ENCODE measurements at regions not wholly inside any gene's neighbourhood (a gene's known extent, or its start where the extent isn't known, plus 50 kb on each side); places are given as distances from the start of the nearest gene placed in this dataset.
"Not testable (repeated sequence)": the region's sequence is repeated elsewhere in the genome, so short reads cannot be mapped to it uniquely, and the experiment has no call there.

- CTCF ChIA-PET = no interaction called here
- H3K9ac ChIP-seq (ENCODE audit: low read depth, low read length) = no peak overlapping the region
- WGBS, 2 experiments (ENCODE audit: extremely low coverage in 2 of 2, insufficient read length in 1 of 2) = 83% methylated on average over 6 of the region's 9 CpGs; no CpG with 5 or more reads in 1 of the 2 experiments
- dilution Hi-C loops (cut with HindIII; ENCODE audit: low sequenced_read_pairs, unreplicated experiment) (no loop called here), intact Hi-C loops (cut with micrococcal nuclease) (no loop called here), in situ Hi-C loops (cut with MboI; ENCODE audit: low sequenced_read_pairs) (loop anchor here (10.0 to 25.0 kb wide), 4 partner anchors 220 to 1018 kb away; partner anchors contain the start of gene CCNT2)
- no peak overlapping the region for H3K56ac ChIP-seq (ENCODE audit: extremely low read depth, insufficient read depth, low read length)
- H3K27ac ChIP-seq (ENCODE audit: insufficient read depth, low read length) = no peak overlapping the region
- H2BK5ac ChIP-seq (ENCODE audit: low read depth, low read length, poor library complexity, severe bottlenecking) = no peak overlapping the region
- BruUV-seq (replicated peaks) = no TSS peak
- H3K14ac ChIP-seq (replicated peaks; ENCODE audit: low read depth, low read length) = no peak overlapping the region
- no peak overlapping the region for H2BK120ac ChIP-seq (ENCODE audit: low read depth, low read length)
- no peak overlapping the region for H3K4me2 ChIP-seq (ENCODE audit: low read depth, low read length)
- no peak overlapping the region for H2AK9ac ChIP-seq (replicated peaks; ENCODE audit: low read depth, low read length, poor library complexity)
- H3K9me1 ChIP-seq (ENCODE audit: insufficient read depth, low read length) = no peaks in the 10 kb centered on the region
- peaks cover 10% of the 10 kb centered on the region for H3K9me3 ChIP-seq (ENCODE audit: control insufficient read depth, insufficient read depth, low read length)
- H3K79me1 ChIP-seq (ENCODE audit: low read depth in 1 of 2, low read length in 2 of 2) = no peaks in the 10 kb centered on the region
- no peaks in the 10 kb centered on the region for H4K20me1 ChIP-seq (ENCODE audit: insufficient read depth, low read length)
- no peak overlapping the region for H4K8ac ChIP-seq (ENCODE audit: low read depth in 2 of 2, low read length in 2 of 2)
- ATAC-seq (ENCODE audit: low read depth) = no peak
- peaks cover 3% of the 10 kb centered on the region for H3K27me3 ChIP-seq (ENCODE audit: control insufficient read depth, insufficient read depth, low read length)
- no peak for TF ChIP-seq CEBPB (IDR thresholded peaks at IDR 0.05; ENCODE audit: low read depth, low read length)
- no peak for TF ChIP-seq BHLHE40 (IDR thresholded peaks at IDR 0.05; ENCODE audit: low read depth, low read length)
- TF ChIP-seq RFX5 (IDR thresholded peaks at IDR 0.05; ENCODE audit: low read depth, low read length) = no peak
- TF ChIP-seq MAFK (IDR thresholded peaks at IDR 0.05; ENCODE audit: low read depth, low read length) = no peak
- TF ChIP-seq POLR2A (IDR thresholded peaks at IDR 0.05; ENCODE audit: low read depth, low read length) = no peak
- TF ChIP-seq, protein P1, sequence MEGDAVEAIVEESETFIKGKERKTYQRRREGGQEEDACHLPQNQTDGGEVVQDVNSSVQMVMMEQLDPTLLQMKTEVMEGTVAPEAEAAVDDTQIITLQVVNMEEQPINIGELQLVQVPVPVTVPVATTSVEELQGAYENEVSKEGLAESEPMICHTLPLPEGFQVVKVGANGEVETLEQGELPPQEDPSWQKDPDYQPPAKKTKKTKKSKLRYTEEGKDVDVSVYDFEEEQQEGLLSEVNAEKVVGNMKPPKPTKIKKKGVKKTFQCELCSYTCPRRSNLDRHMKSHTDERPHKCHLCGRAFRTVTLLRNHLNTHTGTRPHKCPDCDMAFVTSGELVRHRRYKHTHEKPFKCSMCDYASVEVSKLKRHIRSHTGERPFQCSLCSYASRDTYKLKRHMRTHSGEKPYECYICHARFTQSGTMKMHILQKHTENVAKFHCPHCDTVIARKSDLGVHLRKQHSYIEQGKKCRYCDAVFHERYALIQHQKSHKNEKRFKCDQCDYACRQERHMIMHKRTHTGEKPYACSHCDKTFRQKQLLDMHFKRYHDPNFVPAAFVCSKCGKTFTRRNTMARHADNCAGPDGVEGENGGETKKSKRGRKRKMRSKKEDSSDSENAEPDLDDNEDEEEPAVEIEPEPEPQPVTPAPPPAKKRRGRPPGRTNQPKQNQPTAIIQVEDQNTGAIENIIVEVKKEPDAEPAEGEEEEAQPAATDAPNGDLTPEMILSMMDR (conservative IDR thresholded peaks at IDR 0.05; ENCODE audit: low read depth, low read length) = no peak
- TF ChIP-seq NFE2L2 (IDR thresholded peaks at IDR 0.05; ENCODE audit: low read depth, low read length) = no peak
- TF ChIP-seq SMC3 (IDR thresholded peaks at IDR 0.05; ENCODE audit: low read depth, low read length) = no peak
- no peak overlapping the region for H2AK5ac ChIP-seq (ENCODE audit: low read depth, low read length)
- no peak overlapping the region for H3K23ac ChIP-seq (ENCODE audit: low read depth, low read length)
- POLR2A ChIA-PET (ENCODE audit: unreplicated experiment) = no interaction called here
- peaks cover 5% of the 10 kb centered on the region for H3K4me1 ChIP-seq (ENCODE audit: control insufficient read depth, insufficient read depth, low read length)
- no peak overlapping the region for H3K18ac ChIP-seq (ENCODE audit: low read depth, low read length)
- H2BK20ac ChIP-seq (ENCODE audit: low read depth, low read length) = no peak overlapping the region
- no peak for DNase-seq
- no peak overlapping the region for H4K91ac ChIP-seq (ENCODE audit: insufficient read depth, low read depth, low read length)
- no peak overlapping the region for H2AFZ ChIP-seq (replicated peaks; ENCODE audit: low read length, poor library complexity)
- no peak overlapping the region for H3K4me3 ChIP-seq (ENCODE audit: insufficient read depth, low read depth, low read length)
- H4K5ac ChIP-seq (ENCODE audit: low read depth, low read length) = no peak overlapping the region
- no peak overlapping the region for H2BK15ac ChIP-seq (ENCODE audit: low read depth, low read length)
- H3K36me3 ChIP-seq (ENCODE audit: control insufficient read depth, insufficient read depth, low read length) = no peaks in the 10 kb centered on the region
- H3K4ac ChIP-seq (ENCODE audit: low read depth, low read length) = no peak overlapping the region
Measured at GRCh38 chr2:133894429-133894828, 326.2 kb upstream of the NCKAP5 start.

DNA sequence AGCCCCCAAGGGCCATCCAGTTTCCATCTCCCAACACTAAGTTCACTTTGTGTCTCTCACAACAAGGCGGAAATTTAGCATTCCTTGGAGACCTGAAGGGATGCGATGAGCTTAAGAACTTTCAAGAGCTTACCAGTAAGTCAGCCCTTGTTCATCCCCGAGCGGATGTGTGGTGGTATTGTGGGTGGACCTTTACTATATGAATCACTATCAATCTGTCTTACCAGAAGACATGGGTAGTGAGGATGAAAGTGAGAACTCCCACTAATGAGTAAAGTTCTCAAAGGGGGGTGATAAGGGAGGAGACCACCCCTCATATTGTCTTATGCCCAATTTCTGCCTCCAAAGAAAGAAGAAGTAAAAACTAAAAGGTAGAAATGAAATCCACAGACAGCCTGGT, 329.6 kb upstream of the NCKAP5 start:
- H3K14ac ChIP-seq (replicated peaks; ENCODE audit: low read depth, low read length); H4K8ac ChIP-seq (ENCODE audit: low read depth in 2 of 2, low read length in 2 of 2); BruUV-seq (replicated peaks); intact Hi-C loops (cut with micrococcal nuclease); H3K4me1 ChIP-seq (ENCODE audit: control insufficient read depth, insufficient read depth, low read length); H3K23ac ChIP-seq (ENCODE audit: low read depth, low read length); H2BK120ac ChIP-seq (ENCODE audit: low read depth, low read length); H3K56ac ChIP-seq (ENCODE audit: extremely low read depth, insufficient read depth, low read length); H2BK20ac ChIP-seq (ENCODE audit: low read depth, low read length); DNase-seq; H3K4me2 ChIP-seq (ENCODE audit: low read depth, low read length); H3K36me3 ChIP-seq (ENCODE audit: control insufficient read depth, insufficient read depth, low read length); H3K9me1 ChIP-seq (ENCODE audit: insufficient read depth, low read length); H2BK5ac ChIP-seq (ENCODE audit: low read depth, low read length, poor library complexity, severe bottlenecking); H3K27ac ChIP-seq (ENCODE audit: insufficient read depth, low read length); H2AFZ ChIP-seq (replicated peaks; ENCODE audit: low read length, poor library complexity); ATAC-seq (ENCODE audit: low read depth); H3K18ac ChIP-seq (ENCODE audit: low read depth, low read length); H3K79me1 ChIP-seq (ENCODE audit: low read depth in 1 of 2, low read length in 2 of 2); H4K20me1 ChIP-seq (ENCODE audit: insufficient read depth, low read length); H3K9me3 ChIP-seq (ENCODE audit: control insufficient read depth, insufficient read depth, low read length); H3K4ac ChIP-seq (ENCODE audit: low read depth, low read length); H2AK9ac ChIP-seq (replicated peaks; ENCODE audit: low read depth, low read length, poor library complexity); H3K9ac ChIP-seq (ENCODE audit: low read depth, low read length); H4K91ac ChIP-seq (ENCODE audit: insufficient read depth, low read depth, low read length); H2AK5ac ChIP-seq (ENCODE audit: low read depth, low read length); H3K4me3 ChIP-seq (ENCODE audit: insufficient read depth, low read depth, low read length); dilution Hi-C loops (cut with HindIII; ENCODE audit: low sequenced_read_pairs, unreplicated experiment); H2BK15ac ChIP-seq (ENCODE audit: low read depth, low read length); H4K5ac ChIP-seq (ENCODE audit: low read depth, low read length): not testable (repeated sequence)
- CTCF ChIA-PET = interaction anchor here (1.3 kb wide), 1 partner anchor 10 kb away, joined by 3 read pairs; no protein-coding TSS in a partner anchor
- in situ Hi-C loops (cut with MboI; ENCODE audit: low sequenced_read_pairs) = loop anchor here (10.0 to 25.0 kb wide), 4 partner anchors 217 to 1014 kb away; partner anchors contain the start of gene CCNT2
- H3K27me3 ChIP-seq (ENCODE audit: control insufficient read depth, insufficient read depth, low read length) = peaks cover 13% of the 10 kb centered on the region
- WGBS, 2 experiments (ENCODE audit: extremely low coverage in 2 of 2, insufficient read length in 1 of 2) = no CpG with 5 or more reads among the region's 4 CpGs
- POLR2A ChIA-PET (ENCODE audit: unreplicated experiment) = interaction anchor here (0.6 kb wide), 1 partner anchor 327 kb away, joined by 13 read pairs; no protein-coding TSS in a partner anchor
